NCI-H524 treated with DMSO at 0.1 percent for 48 hours (cell line): ENCODE measurements at regions not wholly inside any gene's neighbourhood (a gene's known extent, or its start where the extent isn't known, plus 50 kb on each side); places are given as distances from the start of the nearest gene placed in this dataset.
A peak's percentile ranks its signal among the peaks of the same experiment; 100 is the strongest.
"Not testable (repeated sequence)": the region's sequence is repeated elsewhere in the genome, so short reads cannot be mapped to it uniquely, and the experiment has no call there.

Experiments used
- DNase-seq: peaks from one replicate; lab custom pipeline; 2025; lab: John Stamatoyannopoulos, UW

DNA sequence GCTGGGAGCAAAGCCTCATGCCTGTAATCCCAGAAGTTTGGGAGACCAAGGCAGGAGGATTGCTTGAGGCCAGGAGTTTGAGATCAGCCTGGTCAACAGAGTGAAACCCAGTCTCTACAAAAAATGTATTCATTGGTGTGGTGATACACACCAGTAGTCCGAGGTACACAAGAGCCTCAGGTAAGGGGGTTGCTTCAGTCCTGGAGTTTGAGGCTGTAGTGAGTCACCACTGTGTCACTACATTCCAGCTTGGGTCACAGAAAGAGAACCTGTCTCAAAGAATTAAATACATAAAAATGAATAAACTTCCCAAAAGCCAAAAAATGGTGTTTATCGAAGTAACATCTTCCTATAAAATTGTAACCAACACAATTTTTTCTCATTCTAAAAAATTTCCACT lies 568.1 kb upstream of the LINC00305 start:
- no peak for DNase-seq

DNA sequence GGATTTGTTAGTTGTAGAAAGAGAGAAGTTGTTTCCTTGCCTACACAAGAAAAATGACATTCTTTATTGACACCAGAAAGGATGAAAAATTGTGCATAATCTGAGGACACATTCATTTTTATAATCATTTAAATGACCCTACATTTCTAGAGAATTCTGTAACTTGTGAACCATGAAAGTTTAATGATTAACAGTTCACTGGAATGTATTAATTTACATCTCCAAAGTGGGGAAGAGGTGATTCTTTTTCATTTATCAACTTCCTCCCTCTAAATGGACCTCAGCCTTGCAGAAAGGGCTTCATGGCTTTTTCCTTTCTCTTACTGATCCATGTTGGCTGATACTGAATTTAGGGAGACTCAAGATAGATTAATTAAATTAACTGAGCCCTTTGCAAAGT lies 565.2 kb upstream of the LINC00305 start:
- no peak for DNase-seq

DNA sequence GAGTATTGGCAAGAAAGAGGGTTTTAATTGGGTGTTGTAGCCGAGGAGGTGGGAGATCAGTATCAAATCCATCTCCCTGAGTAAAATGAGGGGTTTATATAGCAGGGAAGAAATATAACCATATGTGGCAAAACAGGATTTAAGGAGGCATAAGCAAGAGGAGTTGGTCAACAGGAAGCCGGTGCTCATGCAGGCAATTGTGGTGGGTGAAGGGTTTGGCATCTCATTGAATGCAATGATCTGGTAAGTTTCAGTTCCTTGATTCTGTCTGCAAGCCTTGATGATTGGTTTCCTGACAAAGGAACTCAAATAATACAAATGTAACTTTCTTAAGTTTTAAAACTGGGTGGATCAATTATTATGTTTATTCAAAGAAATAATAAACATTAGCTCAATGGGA lies 564.4 kb upstream of the LINC00305 start:
- no peak for DNase-seq

DNA sequence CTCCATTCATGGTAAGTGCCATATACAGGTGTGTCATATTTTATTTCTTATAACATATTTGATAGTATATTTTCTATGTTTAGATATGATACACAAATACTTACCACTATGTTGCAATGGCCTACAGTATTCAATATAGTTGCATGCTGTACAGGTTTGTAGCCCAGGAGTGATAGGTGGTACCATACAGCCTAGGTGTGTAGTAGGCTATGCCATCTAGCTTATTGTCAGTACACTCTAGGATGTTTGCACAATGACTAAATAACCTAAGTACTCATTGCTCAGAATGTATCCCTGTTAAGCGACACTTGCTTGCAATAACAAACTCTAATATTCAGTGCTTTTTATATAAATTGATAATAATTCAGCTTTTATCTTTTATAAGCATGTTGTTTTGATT lies 563.1 kb upstream of the LINC00305 start:
- no peak for DNase-seq

DNA sequence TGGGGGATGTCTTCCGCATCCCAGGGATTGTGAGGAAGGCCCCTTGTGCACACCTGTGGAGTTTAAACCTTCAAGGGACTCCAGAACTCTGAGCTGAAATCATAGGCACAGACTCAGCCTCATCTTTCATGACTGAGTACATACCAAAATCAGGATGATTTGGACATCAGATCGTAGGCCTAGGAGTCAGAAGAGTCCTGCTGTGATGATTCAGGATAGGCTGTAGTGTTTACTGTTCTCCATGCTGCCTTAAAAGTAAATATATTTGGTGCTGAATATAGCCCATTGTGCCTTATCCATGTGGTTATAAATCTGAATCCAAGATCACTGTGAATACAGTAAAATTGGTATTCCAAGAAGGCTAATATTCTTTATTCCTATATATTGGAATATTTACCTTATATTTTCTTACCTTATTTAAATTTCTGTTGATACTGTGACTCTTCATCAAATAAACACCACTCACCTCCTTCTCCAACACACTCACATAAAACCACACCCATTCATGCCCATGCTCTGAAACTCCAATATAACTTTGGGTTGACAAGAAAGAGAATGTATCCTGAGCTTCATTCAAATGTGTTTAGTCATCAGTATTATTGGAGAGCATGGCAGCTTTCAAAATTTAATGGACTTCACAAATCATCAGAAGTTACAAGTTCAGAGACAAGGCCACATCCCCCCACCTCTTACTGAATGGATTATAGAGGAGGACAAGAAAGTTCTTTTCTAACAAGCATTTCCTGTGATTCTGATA lies 561.4 kb upstream of the LINC00305 start:
- DNase-seq: no peak

DNA sequence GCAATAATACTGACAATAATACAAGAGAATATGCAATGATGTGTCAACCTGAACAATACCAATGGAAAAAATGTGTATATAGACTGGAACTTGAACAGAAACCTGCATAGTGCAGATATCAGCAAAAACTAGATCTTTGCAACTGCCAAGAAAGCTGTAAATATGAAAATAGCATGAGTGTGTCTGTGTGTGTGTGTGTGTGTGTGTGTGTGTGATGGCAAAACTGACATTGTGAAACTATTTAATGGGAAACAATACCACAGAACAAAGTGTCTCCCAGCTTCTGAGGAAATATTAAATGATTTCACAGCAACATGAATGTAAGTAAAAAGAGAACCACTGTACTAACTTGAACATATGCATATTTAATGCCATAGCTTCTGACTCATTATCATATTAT lies 558.2 kb upstream of the LINC00305 start:
- DNase-seq: no peak

DNA sequence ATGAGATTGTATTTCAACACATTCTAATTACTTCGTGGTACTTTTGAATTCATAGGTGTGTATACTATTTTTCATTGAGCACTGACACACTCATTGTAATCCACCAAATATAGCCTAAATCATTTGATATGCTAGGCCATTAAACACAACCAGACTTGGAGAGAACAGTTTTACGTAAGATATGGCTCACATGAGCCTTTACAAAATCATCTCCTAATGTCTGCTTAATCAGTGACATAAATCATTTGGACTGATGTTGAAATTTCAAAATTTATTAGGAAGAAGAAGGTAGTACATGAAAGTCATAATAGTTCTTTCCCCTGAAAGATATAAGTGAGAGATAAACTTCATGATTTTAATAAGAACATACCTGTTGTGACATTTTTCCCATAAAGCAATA lies 550.2 kb upstream of the LINC00305 start:
- DNase-seq: no peak

DNA sequence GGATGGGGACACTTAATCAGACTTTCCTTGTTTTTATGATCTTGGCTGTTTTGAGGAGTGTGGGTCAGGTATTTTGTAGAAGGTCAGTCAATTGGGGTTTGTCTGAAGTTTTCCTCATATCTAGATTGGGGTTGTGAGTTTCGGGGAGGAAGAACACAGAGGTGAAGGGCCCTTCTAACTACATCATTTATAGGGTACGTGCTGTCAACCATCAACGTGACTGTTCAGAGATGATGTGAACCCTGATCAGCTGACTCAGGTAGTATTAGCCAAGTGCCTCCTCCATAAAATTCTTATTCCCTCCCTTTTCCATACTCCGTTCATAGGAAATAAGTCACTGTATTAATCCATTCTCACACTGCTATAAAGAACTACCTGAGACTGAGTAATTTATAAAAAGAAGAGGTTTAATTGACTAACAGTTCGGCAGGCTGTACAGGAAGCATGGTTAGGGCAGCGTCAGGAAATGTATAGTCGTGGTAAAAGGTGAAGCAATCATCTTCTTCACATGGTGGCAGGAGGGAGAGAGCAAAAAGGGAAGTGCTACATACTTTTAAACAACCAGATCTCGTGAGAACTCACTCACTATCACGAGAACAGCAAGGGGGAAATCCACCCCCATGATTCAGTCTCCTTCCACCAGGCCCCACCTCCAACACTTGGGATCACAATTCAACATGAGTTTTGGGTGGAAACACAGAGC lies 547.1 kb upstream of the LINC00305 start:
- DNase-seq: no peak

DNA sequence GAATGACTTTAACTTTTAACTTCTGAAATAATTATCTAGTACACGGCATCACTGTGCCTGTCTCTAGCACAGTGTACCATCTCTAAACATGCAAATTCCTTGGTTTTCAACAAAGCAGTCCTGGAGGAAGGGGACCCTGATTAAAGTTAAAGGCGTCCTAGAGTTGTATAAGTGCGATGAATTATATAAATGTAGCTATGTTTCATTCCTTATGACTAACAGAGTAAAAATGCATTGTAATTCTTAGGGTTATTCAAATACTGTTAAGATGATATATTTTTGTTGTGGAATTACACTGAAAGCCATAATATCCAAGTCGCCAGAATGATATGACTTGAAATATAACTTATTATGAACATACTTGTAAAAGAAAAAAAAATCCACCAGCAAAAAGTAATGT lies 544.9 kb upstream of the LINC00305 start:
- no peak for DNase-seq

DNA sequence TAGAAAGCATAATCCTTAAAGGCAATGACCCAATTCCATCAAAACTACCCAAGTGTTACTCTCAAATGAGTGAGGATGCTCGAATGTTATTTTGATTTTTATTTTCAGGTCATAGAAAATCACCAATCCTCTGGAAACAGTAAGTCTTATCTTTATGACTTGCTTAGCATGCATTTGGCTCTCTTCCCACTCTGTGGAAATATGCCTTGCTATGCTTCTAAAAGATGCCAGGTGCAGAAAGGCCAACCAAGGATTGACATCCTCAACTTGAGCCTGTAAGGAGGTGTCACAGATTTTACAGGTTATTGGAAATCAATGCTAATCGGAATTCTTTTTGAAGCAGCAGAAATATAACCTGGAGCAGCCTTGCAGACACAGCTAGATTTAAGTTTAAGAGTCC lies 543.9 kb upstream of the LINC00305 start:
- DNase-seq: no peak

DNA sequence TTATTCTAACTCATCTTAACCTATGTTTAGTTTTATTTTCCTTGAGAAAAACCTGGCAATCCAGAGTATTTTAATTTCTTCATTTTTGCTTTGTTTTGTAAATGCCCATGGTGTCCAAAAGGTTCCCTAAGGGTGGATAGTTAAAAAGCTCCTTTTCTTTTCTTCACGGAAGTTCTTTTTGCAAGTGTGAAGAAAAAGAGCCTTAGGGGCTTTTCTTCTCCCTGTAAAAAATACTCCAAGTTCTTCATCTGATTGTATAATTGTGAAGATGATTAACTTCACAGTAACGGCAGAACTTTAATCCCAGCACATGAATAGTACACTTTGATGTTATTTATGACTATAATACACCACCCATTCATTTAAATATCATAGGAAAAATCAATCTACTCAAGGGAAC lies 530.2 kb upstream of the LINC00305 start:
- DNase-seq: no peak

DNA sequence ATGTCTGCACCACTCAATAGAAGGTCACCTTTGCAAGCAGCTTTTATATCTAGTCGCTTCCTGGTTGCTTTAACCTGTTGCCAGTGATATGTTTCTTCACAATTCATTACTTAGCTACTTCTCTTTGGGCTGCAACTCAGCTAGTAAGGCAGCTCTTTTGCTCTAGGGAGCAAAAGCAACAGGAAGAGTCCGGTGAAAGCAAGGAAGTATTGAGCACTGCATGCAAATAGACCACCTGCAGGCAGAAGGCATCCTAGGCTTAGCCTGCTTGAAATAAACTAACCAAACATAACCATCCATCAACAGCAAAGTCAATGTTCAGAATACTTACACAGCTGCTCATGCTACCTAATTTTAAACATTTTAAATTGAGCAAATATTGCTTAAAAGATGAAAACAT lies 529.2 kb upstream of the LINC00305 start:
- DNase-seq: no peak

DNA sequence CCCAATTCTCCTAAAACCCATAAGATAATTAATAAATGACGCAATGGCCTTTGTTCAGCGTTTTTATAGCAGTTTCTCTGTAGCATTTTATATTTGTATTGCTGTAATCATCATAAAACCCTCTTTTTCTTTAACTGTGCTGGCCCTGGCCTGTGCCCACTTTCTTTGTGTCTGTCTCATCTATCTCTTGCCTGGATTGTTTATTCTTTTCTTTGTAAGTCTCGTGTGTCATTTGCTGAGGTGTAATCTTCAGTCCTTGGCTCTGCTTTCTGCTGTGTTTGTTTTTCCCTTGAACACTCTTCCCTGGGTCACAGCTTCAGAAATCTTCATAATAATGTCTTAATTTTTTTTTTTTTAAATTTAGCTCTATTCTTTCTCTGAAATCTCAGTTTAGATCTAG lies 525.8 kb upstream of the LINC00305 start:
- DNase-seq: no peak

DNA sequence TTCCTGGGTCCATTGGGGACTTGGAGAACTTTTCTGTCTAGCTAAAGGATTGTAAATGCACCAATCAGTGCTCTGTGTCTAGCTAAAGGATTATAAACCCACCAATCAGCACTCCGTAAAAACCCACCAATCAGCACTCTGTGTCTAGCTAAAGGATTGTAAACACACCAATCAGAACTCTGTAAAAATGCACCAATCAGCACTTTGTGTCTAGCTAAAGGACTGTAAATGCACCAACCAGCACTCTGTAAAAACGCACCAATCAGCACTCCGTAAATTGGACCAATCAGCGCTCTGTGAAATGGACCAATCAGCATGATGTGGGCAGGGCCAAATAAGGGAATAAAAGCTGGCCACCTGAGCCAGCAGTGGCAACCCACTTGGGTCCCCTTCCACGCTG lies 522.4 kb upstream of the LINC00305 start:
- DNase-seq: not testable (repeated sequence)

DNA sequence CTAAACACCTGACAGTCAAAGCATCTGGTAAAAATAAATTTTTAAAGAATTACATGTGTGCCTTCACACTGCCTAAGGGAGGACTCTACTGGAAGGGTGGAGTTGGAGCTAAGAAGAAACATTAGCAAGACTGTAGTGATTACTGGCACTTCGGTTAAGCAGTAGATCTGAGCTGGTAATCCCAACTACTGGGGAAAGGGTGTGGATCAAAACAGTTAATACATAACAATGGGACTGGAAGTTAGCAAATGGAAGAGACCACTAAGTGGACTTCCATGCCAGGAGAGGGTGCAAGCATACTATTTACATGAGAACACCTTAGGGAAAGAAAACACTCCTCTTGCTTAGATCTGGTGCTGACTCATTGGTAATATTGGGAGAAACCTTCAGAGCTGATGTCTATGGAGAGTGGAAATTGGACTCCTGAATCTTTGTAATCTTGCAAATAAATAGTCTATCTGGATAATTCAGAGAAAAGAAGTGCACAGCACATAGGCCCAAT lies 519.6 kb upstream of the LINC00305 start:
- no peak for DNase-seq

DNA sequence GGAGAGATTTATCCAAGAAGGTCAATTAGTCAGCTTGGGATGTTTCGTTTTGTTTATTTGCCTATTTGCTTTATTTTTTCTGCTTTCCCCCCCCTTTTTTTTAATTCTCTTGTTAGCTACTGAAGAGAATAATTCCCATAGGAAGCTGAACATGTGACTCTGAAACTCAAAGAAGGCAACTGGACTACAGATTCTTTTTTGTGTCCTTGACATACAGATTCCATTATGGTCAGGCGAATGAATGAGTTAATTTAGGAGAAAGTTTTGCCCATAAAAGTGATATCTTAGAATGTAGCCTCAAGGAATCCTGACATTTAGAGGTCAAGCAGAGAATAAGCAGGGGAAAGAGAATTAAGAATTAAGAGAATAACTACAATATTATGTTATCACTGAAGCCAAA lies 514.2 kb upstream of the LINC00305 start:
- no peak for DNase-seq

DNA sequence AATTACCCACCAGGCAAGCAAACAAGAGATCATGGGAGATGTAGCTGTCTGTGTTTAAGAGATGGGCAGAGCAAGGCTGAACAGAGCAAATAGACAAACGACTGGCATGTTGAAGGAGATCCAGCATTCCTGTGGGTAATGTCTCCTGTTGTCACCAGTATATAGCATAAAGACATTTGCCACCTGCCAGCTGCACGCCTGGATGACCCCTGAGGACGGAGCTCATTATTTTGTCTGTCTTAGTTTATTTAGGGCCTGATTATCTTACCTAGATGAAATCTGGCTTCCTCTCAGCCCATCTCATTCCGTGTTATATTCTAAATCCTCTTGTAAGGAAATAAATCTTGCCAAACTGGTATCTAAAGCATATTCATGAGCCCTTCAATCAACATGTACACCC lies 510.3 kb upstream of the LINC00305 start:
- DNase-seq: peak; percentile 35

DNA sequence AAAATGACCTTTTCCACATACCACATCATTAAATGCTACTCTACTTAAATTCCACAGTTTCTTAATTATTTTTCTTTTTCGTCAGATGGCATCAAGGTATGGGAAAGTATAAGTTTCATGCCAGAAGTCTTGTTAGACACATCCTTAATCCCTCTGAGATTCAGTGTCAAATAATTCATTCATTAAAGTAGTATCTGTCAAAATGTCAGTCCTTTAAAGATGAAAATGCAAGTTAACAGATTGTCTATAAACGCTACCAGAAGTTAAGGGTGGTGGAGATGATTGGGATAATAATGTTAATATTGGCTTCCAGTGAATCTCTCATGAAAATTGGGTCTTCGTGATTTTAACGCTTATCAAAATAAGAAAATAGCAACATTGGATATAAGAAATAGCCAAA lies 504.2 kb upstream of the LINC00305 start:
- no peak for DNase-seq

DNA sequence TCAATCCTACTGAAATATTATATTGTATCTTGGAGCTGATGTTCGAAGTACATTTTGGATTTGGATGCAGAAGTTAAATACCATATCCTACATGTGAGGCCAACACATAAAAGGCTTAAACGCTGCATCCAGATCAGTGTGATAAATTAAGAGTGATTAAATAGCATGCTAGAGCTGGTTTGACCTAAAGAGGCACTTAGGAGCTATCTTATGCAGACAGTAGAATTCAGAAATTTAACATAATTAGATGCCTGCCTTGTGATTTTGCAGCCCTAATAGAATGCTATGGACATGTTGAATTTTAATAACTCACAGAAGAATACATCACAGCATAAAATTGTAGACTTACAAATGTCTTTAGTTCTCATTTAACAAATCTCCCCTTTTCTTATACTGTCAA lies 501.2 kb upstream of the LINC00305 start:
- DNase-seq: no peak

DNA sequence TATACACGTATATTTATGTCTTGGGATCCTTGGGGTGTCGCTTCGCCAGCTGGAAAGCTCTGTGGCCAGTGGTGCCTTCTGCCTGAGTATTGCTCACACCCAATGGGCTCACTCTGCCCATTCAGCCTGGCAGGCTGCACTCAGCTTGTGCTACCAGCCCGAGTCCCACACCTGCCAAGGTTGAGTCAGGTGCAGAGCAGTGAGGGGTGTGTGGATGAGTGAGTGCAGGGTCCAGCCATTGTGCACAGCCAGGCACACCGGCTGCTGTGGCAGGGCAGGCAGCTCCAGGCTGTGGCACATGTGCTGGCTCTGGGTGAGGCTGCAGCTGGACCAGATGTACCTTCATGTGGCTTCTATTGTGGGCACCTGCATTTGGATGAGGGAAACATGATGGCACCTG lies 496.9 kb upstream of the LINC00305 start:
- DNase-seq: no peak

DNA sequence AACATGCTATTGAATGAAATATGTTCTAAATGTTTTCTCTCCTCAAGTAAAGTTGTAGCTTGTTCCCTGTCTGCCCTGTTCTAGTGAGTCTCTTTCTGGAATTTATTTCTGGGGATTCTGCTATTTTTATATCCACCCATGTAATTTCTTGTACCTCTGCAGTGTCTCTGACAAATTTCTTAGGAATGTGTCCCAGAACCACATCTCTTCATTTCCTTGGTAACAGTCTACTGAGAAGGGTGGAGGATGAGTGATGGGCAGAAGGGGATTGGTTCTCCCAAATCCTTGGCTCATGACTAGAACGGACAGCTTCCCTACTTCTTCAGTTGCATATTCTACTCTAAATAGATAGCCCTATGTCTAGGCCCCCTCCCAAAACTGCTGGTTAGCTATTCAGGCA lies 490.6 kb upstream of the LINC00305 start:
- DNase-seq: no peak

DNA sequence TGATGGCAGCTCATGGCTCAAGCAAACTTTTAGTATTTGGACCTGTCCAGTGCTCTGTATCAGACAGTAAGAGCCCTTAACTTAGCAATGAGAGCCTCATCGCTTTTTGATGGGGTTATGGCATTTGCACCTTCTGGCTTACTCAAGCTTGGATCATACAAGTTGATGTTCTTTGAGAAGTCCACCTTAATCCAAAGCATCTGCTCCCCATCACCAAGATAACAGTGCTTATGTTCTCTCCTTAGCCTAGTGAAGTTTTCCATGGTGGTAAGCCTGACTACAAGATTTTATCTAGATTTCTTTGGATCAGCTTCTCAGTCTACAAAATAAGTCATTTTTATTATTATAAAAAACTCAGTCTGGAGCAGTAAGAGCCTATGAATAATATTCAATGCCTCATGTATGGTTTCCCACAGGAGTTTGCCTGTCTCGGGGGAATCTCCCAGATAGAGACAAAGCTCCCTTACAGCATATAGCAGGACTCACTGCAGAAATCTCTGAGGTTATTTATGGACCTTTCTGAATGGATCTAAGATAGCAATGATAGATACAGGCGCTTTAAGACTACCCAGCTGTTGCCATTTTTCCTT lies 472.2 kb upstream of the LINC00305 start:
- no peak for DNase-seq

DNA sequence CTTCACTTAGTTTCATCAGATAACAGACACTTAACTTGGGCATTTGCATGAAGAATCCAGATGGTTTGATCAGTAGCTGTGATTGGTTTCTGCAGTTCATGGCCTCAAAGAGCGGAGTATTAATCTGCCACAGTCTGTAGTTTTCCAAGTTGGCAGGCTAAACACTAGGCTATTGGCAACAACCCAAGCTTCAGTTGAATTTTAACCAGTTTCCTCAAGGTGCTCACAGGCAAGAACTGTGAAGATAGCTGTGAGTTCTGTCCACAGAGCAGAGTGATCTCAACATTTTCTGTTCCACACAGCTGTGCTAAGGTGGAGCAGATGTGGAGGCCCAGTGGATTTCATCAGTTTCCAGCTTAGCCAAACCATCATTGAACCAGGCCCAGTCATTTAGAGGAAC lies 469.5 kb upstream of the LINC00305 start:
- DNase-seq: peak; percentile 4
